AG08396 (cell line): ENCODE measurements at regions not wholly inside any gene's neighbourhood (a gene's known extent, or its start where the extent isn't known, plus 50 kb on each side); places are given as distances from the start of the nearest gene placed in this dataset.
"Not testable (repeated sequence)": the region's sequence is repeated elsewhere in the genome, so short reads cannot be mapped to it uniquely, and the experiment has no call there.

Source experiments
- DNase-seq: peaks from one replicate; pipeline ENCODE4 v3.0.0; 2012; ENCODE audit warnings: low spot score, mixed read lengths

- no peak for DNase-seq
Observed at GRCh38 chr9:86997156-86997555, 49.9 kb upstream of the GAS1 start.

DNA sequence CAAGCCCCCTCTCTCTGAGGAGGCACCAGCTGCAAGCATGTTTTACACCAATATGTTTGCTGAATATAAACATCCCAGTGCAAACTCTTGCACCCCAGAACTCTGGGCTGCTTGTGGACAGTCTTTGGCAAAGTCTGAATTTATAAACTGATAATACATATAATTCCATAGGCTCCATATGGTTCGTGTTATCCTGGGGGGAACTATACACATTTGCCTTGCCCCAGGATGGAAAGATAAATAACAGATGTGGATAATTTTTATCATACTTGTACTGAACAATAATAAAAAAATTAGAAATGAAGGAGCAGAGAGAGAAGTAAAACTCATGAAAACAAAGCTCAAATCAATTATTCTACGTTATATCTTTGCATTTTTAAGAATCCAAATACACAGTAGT lies 50.6 kb upstream of the GAS1 start:
- DNase-seq = no peak

DNA sequence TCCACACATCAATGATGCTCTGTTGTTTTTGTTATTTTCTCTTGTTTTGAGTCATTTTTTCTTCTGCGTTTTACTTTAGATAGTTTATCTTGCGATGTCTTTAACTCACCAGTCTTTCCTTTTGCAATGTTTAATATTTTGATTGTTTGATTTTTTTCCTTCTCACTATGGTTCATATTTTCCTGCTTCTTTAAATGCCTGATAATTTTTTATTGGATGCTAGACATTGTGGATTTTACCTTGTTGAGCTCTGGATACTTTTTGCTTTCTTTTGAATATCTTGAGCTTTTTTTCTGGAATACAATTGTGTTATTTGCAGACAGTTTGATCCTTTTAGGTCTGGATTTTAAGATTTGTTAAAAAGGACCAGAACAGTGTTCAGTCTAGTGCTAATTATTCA lies 55.2 kb upstream of the GAS1 start:
- no peak for DNase-seq

DNA sequence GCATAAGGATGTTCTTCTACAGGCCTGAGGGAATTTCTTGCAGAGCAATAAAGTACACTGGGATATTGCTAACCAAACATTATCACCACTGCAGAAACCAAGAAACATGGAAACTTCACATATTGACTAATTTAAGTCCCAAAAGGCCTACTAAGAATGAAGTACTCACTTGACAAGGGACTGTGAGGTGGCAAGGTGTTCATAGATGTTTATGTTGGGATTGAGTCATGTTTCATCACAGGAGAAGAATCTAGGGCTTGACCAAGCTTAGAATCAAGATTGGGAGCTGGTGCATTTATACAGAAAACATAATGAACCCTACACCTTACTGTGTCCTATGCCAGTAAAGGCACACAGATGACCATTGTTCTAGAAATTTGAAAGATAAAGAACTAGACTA lies 56.7 kb upstream of the GAS1 start:
- DNase-seq = no peak

GRCh38 chr9:87006956-87007355 lies 59.6 kb upstream of the GAS1 start:
- no peak for DNase-seq

DNA sequence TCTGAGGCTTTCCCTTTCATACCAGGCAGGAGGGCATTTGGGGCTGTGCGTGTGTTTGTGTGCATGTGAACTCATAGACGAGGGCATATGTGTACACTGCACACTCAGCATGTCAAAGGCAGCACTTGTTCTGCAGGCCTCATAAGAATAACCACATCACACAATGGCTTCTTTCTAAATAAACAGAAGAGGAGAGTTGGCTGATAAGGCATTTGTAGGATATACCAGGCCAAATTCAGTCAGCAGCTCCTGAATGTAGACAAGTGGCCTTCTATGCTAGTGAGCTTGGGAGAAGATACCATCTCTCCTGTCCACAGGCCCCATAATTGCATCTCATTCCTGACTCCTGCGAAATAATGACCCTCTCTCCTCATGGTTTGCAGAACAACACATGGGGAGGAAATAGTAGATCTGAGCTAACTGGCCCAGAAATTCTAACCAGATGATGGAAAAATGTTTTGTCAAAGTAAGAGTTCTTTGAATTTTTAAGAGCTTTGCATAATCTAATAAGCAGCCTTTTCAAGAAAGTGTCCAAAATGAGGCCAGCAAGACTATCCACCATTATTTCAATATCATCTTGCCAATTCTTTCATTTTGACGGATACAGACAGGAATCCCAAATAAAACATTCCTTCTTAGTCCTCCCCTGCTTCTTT lies 60.5 kb upstream of the GAS1 start:
- no peak for DNase-seq

DNA sequence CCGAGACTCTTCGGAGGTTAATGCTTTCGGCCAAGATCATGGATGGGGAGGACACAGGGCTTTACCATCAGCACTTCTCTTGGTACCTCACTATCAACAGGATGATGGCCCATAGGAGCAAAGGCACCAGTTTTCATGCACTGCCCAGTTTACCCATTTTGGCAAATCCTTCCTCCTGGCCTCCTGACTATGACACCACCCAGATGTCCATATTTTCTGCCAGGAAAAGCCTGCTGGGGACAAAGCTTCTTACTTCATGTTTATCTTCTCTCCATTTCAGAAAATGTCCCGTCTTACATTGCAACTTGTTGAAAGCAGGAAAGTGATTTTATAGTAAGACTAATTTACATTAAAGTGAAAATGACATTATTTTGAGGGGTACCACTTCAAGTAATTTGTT lies 61.4 kb upstream of the GAS1 start:
- DNase-seq = no peak

GRCh38 chr9:87010626-87011025 lies 63.3 kb upstream of the GAS1 start:
- DNase-seq = no peak

DNA sequence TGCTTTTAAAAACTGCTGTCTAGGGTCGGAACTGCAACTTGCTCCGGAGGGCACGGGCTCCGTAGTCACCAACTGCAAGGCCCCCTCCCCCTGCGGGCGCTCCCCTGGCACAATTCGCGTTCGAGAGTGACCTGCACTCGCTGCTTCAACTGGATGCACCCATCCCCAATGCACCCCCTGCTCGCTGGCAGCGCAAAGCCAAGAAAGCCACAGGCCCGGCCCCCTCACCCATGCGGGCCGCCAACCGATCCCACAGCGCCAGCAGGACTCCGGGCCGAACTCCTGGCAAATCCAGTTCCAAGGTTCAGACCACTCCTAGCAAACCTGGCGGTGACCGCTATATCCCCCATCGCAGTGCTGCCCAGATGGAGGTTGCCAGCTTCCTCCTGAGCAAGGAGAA lies 64.2 kb upstream of the GAS1 start:
- DNase-seq = no peak

DNA sequence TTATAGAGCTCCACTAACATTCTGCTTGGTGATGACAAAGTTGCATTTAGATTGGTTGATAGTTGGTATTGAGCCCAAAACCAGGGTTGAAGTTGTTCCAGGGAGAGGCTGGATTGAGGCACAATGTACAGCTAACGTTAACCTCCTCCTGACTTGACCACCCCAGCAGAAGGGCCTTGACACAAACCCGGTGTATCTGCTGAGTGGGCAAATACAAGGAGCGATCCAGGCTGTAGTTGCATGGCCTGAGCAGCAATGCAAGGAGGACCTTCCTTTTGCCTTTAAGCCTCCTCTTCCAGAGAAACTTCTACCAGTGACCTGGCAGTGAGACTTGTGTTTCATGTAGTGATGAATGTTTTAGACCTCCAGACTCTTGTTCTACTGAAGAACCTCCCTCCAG lies 66.2 kb upstream of the GAS1 start:
- no peak for DNase-seq

DNA sequence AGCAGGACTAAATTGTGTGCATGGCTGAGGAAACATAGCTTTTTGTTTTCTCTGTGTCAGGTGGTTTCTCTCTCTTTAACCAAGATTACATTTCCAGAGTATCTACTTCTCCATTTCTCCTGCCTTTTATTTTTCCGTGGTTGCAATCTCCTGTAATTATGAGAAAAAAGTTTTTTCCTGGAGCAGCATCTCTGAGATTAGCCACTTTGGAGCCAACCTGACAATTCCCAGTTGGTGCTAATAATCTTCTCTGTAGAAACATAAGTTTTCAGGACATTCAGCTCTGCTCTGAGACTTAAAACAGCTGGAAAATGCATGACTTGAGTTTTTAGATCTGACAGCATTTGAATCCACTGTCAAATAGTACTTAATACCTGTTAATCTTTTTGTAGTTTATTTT lies 67.1 kb upstream of the GAS1 start:
- DNase-seq = no peak

DNA sequence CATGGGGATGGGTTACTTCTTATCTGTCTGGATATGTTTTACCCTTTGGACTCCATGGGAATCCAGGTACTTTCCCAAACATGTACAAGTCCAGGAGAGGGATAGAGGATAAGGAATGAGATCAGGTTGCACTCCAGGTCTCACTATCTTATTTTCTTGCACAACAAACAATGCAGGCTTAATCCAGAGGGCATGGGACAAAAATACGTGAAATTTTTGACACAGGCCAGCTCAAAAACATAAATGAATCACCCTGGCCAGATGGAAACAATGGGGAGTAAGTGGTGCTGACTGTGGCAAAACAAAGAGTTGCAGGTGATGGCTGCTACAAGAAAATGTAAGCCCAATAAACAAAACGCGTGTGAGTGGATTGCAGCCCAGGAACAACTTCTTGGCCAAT lies 69.4 kb upstream of the GAS1 start:
- no peak for DNase-seq

GRCh38 chr9:87020169-87020950 lies 73.1 kb upstream of the GAS1 start:
- DNase-seq = no peak

- no peak for DNase-seq
Observed at GRCh38 chr9:87022178-87022577, 74.9 kb upstream of the GAS1 start.

- DNase-seq = no peak
Observed at GRCh38 chr9:87026204-87026603, 78.9 kb upstream of the GAS1 start.

DNA sequence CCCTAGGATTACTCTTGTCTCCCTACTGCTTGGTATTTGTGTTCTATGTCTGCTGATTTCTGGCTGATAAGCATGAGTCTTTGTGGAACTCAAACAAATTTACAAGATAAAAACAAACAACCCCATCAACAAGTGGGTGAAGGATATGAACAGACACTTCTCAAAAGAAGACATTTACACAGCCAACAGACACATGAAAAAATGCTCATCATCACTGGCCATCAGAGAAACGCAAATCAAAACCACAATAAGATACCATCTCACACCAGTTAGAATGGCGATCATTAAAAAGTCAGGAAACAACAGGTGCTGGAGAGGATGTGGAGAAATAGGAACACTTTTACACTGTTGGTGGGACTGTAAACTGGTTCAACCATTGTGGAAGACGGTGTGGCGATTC lies 81.5 kb upstream of the GAS1 start:
- DNase-seq = not testable (repeated sequence)

DNA sequence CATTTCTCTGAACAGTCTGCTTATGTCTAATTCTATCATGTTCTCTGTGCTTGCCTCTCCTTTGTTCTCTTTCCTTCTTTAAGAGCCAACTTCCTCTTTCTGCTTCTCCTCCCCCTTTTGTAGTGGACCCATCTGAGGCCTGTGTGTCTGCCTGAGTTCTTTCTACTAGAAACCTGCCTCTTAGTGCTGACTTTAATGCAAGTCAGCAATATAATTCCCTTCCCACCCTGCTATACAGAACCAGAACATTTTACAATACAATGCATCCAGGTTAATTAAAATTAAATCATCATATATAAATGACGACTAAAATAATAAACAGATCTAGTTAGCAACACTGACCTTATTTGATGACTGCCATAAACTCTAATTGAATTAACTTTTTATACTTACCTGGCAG lies 82.6 kb upstream of the GAS1 start:
- no peak for DNase-seq

- DNase-seq = no peak
Observed at GRCh38 chr9:87034841-87035240, 87.5 kb upstream of the GAS1 start.

GRCh38 chr9:87035879-87036278 lies 88.6 kb upstream of the GAS1 start:
- no peak for DNase-seq

- no peak for DNase-seq
Observed at GRCh38 chr9:87036506-87036905, 89.2 kb upstream of the GAS1 start.

GRCh38 chr9:87039809-87040392 lies 92.6 kb upstream of the GAS1 start:
- no peak for DNase-seq

DNA sequence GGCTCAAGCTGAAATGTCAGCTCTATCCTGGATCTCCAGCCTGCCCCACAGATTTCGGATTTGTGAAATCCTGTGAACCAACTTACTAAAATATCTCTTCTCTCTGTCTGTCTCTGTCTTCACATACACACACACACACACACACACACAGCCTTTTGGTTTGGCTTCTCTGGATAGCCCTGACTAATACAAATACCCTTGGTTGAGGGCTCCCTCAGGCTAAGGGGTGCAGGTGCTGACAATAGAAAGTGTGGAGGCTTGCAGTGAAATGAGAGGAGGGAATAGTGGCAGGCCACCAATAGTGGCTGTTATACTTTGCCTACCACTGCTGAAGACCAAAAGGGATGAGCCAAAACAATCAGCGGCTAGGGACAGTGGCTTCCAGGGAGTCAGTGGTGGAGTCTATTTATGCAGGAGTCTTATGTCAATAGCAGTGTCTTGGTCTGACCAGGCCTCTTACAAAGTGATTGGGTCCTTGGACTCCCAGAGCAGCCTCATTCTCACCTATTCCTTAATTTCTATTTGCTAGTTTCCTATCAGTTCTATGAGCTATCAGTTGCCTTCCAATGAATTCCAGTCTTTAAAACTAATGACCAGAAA lies 93.2 kb upstream of the GAS1 start:
- DNase-seq = no peak

DNA sequence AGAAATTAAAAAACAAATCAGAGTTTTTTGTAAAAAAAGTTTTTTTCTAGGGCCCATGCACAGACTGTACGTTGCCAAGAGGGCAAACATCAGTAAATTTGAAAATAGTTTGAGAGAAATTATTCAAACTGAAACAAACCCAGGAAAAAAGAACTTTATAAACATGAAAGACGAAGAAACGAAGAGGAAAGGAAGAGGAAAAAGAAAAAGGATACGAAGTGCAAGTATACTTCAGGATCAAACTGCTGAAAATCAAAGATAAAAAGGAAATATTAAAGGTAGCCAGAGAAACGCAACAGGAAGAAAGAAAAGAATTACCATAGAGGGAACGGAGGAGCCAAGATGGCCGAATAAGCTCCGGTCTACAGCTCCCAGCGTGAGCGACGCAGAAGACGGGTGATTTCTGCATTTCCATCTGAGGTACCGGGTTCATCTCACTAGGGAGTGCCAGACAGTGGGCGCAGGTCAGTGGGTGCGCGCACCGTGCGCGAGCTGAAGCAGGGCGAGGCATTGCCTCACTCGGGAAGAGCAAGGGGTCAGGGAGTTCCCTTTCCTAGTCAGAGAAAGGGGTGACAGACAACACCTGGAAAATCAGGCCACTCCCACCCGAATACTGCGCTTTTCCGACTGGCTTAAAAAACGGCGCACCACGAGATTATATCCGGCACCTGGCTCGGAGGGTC lies 94.4 kb upstream of the GAS1 start:
- DNase-seq = not testable (repeated sequence)
